ENCODE measurements at regions not wholly inside any gene's neighbourhood (a gene's known extent, or its start where the extent isn't known, plus 50 kb on each side); places are given as distances from the start of the nearest gene placed in this dataset.

DNA sequence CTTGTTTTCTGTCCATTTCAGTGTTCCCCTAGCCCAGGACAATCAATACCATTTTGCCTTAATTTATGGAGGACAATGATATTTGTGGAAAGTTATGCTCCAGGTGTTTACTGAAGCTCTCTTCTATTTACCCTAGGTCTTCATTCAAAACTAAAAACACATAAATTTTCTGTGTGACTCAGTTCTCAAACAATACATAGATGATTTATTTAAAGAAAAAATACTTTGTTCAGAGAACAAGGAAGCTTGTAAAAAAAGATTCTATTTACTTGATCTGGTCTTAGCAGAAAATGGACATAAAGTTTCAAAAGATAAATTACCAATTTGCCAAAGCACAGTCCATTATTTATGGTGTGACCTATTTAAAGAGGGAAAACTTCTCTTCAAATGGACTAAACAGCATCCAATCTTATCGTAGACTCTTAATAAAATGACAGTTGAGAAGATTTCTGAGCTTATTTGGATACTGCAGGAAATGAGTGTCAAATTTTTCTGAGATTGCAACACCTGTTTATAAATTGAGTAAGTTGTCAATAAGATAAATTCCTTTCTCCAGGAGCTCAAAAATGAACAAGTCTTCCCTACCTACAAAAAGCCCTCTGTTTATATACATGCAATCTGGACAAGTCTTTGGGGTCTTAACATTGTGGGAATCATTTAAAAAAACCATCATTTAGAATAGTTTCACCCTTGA is 627.2 kb downstream of the PSAT1 start:
- no peak for TF ChIP-seq CTCF (IDR thresholded peaks at IDR 0.05; ENCODE audit: insufficient read depth, low read length, poor library complexity, severe bottlenecking)
- no peak for TF ChIP-seq EZH2phosphoT487 (conservative IDR thresholded peaks at IDR 0.05; ENCODE audit: low read length)
